ENCODE measurements at regions not wholly inside any gene's neighbourhood (a gene's known extent, or its start where the extent isn't known, plus 50 kb on each side); places are given as distances from the start of the nearest gene placed in this dataset.

- H3K4me3 ChIP-seq (ENCODE audit: low read depth, low read length): no peak overlapping the region
- no peak for TF ChIP-seq CTCF (IDR thresholded peaks at IDR 0.05; ENCODE audit: low read depth, low read length, missing control alignments)
- no peak for DNase-seq (ENCODE audit: low read depth)
These were observed 531.1 kb upstream of the TLE4 start for GRCh38 chr9:79040671-79041070.

- no peak for DNase-seq (ENCODE audit: low read depth)
- H3K4me3 ChIP-seq (ENCODE audit: low read depth, low read length): no peak overlapping the region
- TF ChIP-seq CTCF (IDR thresholded peaks at IDR 0.05; ENCODE audit: low read depth, low read length, missing control alignments): no peak
These were observed 530.5 kb upstream of the TLE4 start for GRCh38 chr9:79041266-79041665.

- no peak overlapping the region for H3K4me3 ChIP-seq (ENCODE audit: low read depth, low read length)
- no peak for DNase-seq (ENCODE audit: low read depth)
- TF ChIP-seq CTCF (IDR thresholded peaks at IDR 0.05; ENCODE audit: low read depth, low read length, missing control alignments): no peak
These were observed 527.8 kb upstream of the TLE4 start for GRCh38 chr9:79043916-79044315.

- H3K4me3 ChIP-seq (ENCODE audit: low read depth, low read length): no peak overlapping the region
- DNase-seq (ENCODE audit: low read depth): no peak
- no peak for TF ChIP-seq CTCF (IDR thresholded peaks at IDR 0.05; ENCODE audit: low read depth, low read length, missing control alignments)
These were observed 525.4 kb upstream of the TLE4 start for GRCh38 chr9:79046401-79046800.

GRCh38 chr9:79049371-79049770 lies 522.4 kb upstream of the TLE4 start:
- DNase-seq (ENCODE audit: low read depth): no peak
- no peak for TF ChIP-seq CTCF (IDR thresholded peaks at IDR 0.05; ENCODE audit: low read depth, low read length, missing control alignments)
- no peak overlapping the region for H3K4me3 ChIP-seq (ENCODE audit: low read depth, low read length)

GRCh38 chr9:79053598-79053997 lies 518.2 kb upstream of the TLE4 start:
- DNase-seq (ENCODE audit: low read depth): no peak
- TF ChIP-seq CTCF (IDR thresholded peaks at IDR 0.05; ENCODE audit: low read depth, low read length, missing control alignments): no peak
- no peak overlapping the region for H3K4me3 ChIP-seq (ENCODE audit: low read depth, low read length)

- DNase-seq (ENCODE audit: low read depth): no peak
- no peak for TF ChIP-seq CTCF (IDR thresholded peaks at IDR 0.05; ENCODE audit: low read depth, low read length, missing control alignments)
- H3K4me3 ChIP-seq (ENCODE audit: low read depth, low read length): no peak overlapping the region
These were observed 517.3 kb upstream of the TLE4 start for GRCh38 chr9:79054500-79054899.
